ENCODE measurements at regions not wholly inside any gene's neighbourhood (a gene's known extent, or its start where the extent isn't known, plus 50 kb on each side); places are given as distances from the start of the nearest gene placed in this dataset.

DNA sequence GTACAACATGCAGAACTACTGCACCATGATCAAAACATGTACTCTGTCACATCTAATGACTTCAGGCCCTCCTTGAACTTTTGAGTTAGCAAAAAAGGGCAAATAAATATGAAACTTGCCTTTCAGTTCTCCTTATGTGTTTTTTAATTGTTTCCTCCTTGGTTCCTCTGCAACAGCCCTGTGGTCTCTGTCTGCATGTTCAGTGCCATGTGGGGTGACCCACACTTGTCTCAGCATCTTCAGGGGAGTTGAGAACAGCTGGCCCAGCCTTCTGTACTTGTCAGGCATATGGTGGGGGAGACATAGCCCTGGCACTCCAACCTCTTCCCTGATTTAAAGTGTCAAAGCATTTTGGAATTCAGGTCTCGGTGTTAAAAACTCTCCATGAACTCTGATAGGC, 188.0 kb upstream of the PGRMC2 start:
- DNase-seq = no peak

DNA sequence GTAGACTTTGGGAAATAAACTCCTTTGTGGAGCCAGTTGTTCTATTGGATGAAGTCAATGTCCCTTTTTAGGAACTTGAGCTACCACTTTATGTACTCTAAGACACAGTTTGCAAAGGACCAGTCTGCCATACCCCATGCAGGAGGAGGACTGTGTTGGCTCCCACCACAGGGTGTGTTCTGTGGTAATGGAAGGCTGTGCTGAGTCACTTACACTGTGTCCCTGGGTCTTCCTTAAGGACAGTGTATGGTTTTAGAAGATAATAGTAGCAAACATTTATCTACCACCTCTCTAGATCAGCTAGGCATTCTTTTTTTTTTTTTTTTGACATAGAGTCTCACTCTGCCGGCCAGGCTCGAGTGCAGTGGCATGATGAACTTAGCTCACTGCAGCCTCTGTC, 184.0 kb upstream of the PGRMC2 start:
- no peak for DNase-seq

DNA sequence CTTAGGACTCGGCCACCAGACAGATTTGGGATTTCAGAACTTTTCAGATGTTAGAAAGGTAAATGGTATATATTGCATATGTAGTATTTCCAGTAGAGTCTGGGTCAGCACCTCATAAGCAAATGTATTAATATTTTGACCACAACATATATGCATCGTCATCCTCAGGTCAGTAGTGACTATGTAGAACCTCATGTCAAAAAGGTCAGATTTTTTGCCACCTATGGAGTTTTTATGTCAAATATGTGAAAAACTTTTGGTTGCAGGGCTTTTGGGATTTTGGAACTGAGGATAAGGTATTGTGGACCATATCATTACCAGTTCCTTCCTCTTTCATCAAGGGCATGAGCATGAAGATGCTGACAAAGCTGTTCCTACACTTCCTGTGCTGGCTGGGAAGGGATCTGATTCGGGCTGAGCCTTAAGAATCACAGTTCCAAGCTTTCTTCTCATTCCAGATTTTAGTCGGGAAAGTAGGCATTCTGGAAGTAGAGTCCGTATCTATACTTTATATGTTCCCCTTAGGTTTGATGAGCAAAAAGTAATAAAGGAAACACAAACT, 183.0 kb upstream of the PGRMC2 start:
- peak; percentile 25 to 32 (median 31) for DNase-seq

DNA sequence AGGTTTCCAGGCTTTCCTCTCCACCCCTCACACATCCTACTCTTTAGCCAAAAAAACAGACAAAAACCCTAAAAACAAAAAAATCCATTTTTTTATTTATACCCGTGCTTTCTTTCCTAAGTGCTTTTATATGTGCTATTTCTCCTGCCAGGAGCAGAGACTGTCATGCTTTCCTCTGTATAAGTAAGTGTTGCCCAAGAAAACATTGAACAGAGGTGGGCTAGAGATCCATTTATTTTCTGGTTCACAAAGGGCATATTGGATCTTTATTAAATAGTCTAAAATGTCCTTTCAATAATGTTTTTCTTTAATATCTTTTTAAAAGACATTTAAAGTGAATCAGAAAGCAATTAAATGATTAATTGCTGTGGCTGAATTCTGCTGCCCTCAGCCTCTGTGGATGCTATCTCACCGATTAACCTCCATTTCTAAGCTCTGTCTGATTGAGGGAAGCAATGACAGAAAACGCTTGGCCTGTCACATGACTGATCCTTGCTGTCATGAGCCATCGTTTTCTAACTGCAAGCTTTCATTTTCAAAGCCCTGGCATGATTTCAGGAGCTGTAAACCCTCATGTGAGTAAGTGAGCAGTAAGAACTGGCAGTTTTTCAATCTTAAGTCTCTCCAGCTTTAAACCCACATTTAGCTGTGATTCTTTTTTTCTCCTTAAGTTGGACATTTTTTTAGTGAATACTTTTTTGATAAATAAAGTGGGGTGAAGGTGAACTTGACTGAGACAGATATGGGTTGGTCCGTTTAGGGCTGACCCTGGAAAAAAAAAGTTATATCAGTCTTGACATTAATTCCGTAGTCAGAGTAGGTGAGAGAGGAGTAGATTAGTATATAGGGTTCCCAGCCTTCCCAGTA, 180.7 kb upstream of the PGRMC2 start:
- peak; percentile 66 to 90 (median 76) for DNase-seq

DNA sequence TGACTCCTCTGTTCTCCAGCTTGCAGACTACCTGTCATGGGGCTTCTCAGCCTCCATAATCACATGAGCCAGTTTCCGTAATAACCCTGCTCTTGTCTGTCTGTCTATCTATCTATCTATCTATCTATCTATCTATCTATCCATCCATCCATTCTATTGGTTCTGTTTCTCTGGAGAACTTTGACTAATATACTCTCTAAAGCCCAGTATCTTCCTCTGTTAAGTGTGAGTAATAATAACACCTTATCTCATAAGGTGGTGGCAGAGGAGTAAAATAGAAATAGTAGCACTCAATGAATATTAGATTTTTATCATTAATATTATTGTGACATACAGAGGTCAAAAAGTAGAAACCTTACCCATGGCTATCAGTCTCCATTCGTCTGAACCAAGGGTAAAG, 177.9 kb upstream of the PGRMC2 start:
- DNase-seq = no peak

DNA sequence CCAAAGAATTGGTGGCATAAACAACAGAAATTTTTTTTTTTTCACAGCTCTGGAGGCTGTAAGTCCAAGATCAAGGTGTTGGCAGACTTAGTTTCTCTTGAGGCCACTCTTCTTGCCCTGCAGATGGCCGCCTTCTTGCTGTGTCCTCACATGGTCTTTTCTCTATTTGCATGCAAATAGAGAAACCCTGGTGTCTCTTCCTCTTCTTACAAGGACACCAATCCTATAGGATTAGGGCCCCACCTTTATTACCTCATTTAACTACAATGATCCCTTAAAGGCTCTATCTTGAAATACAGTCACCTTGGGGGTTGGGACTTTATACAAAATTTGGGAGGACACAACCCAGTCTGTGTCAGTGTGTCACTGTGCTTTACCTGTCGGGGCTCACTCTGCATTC, 175.4 kb upstream of the PGRMC2 start:
- DNase-seq = no peak

DNA sequence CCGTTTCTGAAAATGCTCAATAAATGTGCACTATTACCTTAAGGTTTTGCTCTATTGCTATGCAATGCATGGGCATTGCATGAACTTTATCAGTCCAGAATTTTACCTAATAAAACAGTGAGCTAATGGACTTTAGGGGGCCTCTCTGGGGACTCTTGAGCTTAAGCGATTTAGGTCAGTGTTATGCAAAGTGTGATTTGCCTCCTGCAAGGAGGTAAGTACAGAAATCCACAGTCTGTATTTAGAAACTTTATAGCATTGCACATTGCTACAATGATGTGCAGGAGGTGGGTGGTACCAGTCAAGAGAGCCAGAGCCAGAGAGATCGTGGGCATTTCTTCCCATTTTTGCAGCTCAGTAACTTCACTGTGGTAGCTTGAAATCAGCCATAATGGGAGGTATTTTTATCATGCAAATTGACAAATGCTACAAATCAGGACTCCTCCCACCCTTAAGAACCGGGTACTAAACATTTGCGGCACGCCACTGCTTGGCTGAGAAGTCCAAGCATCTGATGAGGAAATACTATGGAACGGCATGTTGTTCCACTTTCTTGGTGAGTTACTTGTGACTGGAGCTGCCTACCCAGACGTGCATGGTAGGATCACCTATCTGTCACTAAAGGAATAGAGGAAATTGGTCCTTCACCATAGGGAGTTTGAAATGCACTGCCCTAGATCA, 174.6 kb upstream of the PGRMC2 start:
- DNase-seq = peak in 1 of 3 donors; percentile 8

DNA sequence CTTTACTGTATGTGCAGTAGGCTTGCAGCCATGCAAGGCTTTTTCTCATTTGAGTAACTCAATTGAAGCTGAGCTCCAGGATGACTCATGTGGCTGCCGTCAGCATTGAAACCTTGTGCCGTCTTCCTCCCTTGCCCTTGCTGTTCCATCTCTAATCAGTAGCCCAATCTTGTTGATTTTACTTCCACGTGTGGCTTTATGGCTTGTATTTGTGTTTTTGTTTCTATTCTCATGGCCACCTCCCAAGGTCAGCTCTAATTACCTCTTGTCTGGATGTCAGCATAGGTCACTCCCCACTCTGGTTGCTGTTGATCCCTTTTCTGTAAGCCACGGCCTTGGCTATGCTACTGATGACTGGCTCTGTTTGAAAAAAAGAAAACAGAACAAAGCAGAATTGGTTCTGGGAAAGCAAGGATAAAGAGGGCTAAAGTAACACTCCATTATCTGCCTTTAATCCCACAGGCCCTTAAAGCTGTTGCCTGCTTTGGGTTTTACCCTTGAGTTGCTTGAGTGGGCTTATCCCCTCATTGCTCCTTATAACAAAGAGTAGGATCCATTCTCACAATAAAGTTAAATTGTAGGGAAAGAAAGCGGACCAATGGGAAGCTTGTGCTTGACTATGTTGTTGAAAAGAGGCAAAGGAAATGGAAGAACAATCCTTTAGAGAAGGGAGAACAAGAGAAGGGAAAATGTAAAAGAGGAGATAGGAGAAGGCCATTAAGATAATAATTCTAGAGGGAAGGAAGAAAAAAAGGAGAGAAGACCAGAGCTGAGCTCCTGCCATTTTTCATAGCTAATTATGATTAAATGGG, 173.9 kb upstream of the PGRMC2 start:
- peak; percentile 30 to 49 (median 32) for DNase-seq

DNA sequence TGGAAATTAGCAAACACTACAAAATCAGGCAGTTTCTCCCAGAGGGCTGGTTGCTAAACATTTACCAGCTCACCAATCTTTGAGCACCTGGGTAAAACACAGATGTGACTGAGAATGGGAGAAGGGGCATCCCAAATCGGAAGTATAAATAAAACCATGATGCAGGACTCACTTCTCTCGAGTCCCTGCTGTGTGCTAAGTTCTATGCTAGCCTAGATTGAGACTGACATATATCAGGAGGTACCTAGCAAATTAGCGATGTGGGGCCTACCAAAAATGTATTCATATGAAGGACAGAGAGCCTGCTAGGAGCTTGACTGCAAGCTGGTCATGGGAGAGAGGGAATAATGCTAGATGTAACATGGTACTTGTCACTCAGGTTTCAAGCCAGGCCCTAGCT, 171.9 kb upstream of the PGRMC2 start:
- DNase-seq = no peak

DNA sequence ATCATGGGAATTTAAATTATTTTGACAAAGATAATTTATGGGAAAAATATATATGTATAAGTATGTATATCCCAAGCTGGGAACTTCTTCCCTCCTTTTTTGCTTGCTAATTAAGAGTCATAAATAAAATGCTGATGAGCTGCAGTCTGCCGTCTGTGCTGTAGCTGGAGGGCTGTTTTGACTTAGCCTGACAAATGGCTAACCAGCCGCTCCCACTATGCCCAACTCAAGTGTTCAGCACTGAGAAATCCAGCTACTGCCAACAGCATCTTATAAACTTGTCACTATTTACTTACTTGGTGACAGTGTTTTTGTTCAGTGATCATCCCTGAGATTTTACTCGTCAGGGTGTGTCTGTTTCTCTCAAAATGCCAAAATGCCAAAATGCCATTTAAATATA, 171.2 kb upstream of the PGRMC2 start:
- no peak for DNase-seq

DNA sequence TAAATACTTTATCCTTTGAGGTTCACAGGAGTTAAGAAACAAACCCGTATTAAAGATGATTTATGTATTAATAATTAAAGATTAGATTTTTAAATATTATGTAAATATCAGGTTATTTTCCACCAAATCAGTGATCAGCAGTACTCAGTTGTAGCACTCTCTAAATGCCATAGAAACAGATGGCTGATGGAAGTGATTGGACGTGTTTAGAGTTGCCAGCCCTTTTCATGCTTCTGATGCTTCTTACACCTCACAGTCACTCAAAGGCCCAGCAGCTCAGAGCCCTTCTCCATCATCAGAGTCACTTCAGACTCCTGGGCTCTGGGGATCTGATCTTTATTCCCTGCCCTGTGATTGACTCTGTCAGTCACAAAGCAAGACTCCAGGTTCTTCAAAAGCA, 170.1 kb upstream of the PGRMC2 start:
- no peak for DNase-seq

DNA sequence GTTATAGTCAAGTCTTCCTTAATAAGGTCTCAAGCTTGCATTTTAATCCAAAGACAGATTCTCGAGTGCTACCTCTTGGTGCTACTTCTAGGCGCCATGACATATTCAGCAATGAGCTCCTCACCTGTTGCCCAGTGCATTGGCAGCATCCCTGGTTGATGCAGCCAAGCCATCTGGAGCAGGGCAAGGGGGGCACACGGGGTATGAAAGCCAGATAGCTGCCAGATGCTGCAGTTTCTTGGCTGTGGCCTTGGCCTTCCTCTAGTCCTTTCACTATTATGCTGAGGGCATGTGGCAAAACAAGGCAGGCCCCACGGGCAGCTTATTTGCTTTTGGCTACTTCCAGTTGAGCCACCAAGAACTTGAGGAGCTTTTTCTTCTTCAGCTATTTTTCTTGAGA, 168.6 kb upstream of the PGRMC2 start:
- DNase-seq = no peak

DNA sequence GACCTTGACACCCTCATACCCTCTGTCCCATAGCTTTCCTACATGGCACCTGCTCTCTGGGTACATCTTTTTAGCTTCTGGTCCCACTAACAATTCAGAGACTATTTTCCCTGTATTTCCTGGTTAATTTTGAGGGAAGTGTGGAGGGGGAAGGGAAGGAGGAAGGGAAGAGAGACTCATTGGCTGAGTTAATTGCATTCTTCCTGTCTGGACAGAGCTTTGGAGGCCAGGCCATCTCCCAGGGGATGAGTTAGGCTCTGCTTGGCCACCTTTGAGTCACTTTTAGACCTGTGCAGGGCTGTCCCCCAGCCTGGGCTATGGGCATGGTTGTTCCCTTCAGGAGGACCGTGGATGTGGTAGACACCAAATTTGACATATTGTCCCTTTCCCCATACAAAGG, 167.9 kb upstream of the PGRMC2 start:
- DNase-seq = no peak

DNA sequence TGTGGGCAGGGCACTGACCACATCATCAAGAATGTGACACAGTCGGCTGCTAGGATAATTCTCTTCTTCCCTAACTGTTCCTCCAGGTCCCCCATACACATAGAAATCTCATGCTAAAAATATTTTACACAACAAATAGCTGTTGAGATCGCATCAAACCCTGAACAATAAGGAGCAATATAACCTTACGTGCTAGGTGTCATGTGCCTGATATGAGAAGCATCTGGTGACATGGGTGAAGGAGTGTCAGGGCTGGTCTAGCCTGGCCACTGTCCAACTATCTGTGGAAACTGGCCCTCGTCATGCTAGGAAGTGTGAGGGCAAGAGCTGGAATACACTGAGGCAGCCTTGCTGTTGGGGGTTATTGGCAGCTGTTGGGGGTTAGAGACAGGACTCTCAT, 167.3 kb upstream of the PGRMC2 start:
- no peak for DNase-seq

DNA sequence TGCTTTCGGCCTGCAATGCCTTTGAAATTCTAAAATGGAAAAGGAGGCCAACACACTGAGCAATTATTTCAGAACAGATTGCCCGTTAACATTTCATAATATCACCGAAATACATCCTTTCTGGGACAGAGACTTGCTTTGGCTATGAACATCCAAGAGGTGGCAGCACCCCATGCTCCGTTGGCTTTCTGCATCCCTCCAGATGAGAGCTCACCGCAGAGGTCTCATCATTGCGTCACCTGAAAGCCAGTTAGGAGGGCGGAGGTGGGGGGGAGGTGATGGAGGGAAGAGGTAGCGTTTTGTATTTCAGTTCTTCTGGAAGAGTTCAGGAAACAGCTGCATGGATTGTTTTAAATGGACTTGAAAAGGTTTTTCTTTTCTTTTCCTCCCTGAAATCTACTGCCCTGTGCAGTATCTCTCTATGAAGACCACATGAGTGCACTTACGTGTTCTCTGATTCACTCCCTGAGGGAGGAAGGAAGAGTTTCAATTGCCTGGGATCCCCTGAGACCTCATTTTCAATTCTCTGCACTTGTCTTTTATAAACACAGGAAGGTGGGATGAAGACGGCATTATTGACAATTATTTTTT, 166.8 kb upstream of the PGRMC2 start:
- DNase-seq = peak; percentile 74 to 76 (median 76)

DNA sequence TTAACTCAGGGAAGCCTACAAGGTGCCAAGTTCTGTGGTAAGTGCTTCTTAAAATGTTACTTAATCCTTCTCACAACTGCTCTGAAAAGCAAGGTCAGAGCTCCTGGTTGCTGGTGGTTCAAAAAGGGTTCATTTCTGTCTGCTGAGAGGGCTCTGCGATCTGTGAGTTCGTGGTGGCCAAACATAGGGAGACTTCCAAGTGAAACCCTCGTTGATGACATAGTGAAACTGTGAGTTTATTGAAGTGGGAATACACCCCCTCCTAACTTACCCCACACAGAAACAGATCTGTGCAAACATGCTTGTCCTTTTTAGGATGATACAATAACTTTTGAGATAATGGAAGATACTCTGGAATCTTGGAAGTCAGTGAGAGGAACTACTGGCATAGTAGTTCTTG, 164.8 kb upstream of the PGRMC2 start:
- no peak for DNase-seq

DNA sequence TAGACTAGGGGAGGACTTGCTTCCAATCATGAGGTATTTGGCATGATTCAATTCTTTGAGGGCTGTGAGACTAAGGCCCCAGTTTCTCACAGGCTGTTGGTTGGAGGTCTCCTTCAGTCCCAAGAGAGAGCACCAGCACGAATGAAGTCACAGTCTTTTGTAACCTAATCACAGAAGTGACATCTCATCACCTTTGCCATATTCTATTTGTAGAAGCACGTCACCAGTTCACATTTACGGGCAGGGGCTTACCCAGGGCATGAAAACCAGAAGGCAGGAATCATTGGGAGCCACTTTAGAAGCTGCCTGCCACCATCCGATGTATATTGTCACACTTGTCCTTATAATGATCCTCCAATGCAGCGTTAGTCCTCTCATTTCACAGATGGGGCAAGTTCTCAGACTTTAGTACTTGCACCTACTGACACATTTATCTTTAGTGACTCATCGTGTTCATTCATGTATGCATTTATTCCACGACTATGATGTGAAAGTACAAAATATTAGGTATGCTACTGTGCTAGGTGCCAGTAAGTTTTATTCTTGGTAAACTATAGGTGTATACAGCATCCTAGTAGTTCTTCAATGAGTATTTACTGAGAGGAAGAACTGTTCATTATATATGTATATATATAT, 163.8 kb upstream of the PGRMC2 start:
- DNase-seq = no peak

DNA sequence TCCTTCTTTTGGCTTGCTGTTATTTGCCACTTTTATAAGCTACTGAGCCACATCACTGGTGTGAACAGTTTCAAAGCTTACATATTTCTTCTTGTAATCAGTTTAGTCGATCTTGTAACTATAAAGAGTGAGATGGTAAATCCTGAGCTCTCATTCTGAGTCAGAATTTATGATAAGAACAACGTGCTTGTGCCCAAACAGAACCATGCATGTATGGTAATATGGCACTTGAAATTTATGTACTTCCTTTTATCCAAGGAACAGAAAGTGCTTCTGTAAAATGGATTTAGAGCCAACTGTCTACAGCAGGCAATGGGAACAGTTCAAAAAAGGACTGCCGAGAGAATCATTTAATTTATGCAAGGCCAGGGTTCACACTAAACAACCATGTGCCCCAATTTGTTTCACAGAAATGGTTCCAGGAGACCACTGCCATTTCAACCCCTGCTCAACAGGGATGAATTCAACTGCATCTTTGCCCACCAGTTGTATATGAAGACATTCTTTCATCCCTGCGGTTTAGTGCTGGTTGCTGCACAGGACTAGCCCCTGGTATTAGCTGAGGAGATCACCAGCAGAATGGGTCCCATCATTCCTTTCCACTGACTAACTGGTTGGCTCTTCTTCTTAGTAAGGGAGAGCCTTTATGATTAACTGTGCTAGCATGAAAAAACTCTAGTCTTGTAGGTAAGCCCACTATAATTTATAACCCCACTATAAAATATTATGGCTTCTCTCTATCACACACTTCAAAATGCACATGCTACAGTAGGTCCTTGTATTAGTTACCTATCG, 162.9 kb upstream of the PGRMC2 start:
- DNase-seq = no peak

DNA sequence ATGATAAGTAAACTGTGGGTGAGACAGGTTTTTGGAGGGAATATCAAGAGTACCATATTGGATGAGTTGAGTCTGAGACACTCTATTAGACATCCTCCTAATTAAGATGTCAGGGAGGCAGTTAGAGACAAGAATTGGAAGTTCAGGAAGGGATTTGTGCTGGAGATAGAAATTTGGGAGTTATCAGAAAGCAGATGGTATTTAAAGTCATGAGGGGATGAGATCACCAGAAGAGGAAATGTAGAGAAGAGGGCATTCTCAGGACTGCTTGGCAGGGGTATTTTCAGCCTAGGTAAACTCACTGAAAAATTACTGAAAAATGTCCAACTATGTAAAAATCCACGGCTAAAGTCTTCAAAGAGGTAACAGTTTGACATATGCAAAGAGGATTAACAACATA, 161.6 kb upstream of the PGRMC2 start:
- peak in 2 of 3 donors; percentile 23 to 28 for DNase-seq

DNA sequence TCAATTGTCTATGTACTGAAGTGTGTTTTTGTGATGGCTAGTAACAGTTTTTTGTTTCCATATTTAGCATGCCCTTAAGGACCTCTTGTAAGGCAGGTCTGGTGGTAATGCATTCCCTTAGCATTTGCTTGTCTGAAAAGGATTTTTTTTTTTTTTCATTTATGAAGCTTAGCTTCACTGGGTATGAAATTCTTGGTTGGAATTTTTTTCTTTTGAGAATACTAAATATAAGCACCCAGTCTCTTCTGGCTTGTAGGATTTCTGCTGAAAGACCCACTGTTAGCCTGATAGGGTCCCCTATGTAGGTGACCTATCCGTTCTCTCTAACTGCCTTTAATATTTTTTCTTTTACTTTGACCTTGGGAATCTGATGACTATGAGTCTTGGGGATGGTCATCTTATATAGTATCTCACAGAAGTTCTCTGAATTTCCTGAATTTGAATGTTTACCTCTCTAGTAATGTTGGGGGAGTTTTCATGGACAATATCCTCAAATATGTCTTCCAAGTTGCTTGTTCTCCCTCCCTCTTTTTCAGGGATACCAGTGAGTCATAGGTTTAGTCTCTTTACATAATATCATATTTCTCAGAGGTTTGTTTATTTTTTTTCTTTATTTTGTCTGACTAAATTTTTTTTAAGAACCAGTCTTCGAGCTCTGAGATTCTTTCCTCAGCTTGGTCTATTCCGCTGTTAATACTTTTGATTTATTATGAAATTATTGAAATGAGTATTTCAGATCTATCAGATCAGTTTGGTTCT, 157.1 kb upstream of the PGRMC2 start:
- no peak for DNase-seq

DNA sequence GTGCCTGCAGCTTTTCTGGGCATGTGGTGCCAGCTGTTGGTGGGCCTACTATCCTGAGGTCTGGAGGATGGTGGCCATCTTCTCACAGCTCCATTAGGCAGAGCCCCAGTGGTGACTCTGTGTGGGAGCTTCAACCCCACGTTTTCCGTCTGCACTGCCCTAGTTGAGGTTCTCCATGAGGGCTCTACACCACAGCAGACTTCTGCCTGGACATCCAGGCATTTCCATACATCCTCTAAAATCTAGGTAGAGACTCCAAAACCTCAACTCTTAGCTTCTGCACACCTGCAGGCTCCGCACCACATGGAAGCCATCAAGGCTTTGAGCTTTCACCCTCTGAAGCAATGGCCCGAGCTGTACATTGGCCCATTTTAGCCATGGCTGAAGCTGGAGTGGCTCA, 153.3 kb upstream of the PGRMC2 start:
- no peak for DNase-seq

Measured in suppressor macrophage treated with lipopolysaccharide for 1 hour (primary cell).